DMS53 (cell line): ENCODE measurements at regions not wholly inside any gene's neighbourhood (a gene's known extent, or its start where the extent isn't known, plus 50 kb on each side); places are given as distances from the start of the nearest gene placed in this dataset.
A peak's percentile ranks its signal among the peaks of the same experiment; 100 is the strongest.
"Not testable (repeated sequence)": the region's sequence is repeated elsewhere in the genome, so short reads cannot be mapped to it uniquely, and the experiment has no call there.

Source experiments
- DNase-seq: peaks from one replicate; lab custom pipeline; 2025; lab: John Stamatoyannopoulos, UW

DNA sequence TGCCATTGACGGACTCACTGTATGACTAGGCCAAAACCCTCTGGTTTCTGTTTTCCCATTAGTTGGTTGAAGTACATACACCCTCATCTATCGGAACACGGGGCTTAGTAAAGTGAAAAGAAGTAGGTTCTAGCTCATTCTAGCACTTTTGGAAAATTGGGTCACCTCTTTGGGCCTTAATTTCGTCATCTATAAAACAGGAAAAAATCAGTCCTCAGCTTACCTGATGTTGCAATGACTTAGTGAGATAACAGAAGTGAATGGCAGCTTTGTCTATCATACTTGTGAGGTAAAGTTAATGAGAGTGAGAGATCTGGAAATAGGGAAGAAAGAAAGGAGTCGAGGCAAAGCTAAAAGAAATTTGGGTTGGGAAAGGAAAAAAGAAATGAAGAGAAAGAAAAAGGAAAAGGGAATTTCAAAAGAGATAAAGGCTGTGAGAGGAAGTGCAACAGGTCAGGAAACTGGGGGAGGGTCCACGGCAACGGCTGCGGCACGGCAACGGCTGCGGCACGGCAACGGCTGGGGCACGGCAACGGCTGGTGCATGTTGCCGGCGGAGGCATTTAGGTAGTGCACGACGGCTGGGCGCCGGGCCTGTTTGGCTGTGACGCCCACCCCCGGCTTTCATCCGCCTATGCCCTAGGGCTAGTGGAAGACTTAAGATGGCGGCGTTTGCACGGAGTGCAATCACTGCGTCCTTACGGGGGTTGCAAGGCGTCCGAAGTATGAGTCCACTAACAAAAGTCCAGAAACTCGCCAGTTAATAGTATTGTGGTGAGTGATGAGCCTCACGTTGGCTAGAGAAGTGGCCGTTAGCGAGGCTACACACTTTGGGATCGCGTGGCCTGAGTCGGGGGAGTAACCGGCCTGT is 91.4 kb upstream of the XIST start:
- DNase-seq, result peak; percentile 95

DNA sequence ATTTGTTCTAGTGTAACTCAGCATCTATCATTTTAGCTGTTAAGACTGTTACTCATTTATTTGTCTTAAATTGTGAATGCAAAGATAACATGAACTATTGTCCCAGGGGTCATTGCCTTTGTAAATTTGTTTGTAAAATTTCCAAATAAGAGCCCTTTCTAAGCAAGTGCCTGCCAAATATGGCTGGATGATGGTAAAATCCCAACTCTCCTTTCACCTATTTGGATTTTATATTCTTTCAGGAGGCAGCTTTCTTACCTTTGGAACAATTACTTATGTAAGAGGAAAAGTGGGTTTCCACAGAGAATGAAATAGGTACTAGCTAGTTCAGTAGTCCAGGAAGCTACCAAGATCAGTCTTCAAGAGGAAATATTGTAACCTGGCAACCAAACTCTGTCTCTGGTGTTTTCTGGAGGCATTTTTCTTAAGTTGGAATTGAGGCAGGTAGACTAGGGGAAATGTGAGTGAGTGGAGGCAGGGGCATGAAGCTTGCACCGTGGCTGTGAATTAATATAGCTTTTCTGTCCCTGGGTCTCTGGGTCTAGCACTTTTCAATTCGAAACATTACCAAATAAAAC is 88.5 kb upstream of the XIST start:
- peak; percentile 6 for DNase-seq

DNA sequence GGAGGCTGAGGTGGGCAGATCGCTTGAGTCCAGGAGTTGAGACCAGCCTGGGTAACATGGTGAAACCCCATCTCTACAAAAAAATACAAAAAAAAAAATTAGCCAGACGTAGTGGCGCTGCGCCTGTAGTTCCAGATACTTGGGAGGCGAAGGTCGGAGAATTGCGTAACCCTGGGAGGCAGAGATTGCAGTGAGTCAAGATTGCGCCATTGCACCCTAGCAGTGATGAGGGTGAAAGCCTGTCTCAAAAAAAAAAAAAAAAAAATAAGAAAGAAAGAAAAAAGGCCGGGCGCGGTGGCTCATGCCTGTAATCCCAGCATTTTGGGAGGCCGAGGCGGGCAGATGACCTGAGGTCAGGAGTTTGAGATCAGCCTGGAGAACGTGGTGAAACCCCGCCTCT is 85.3 kb upstream of the XIST start:
- not testable (repeated sequence) for DNase-seq

DNA sequence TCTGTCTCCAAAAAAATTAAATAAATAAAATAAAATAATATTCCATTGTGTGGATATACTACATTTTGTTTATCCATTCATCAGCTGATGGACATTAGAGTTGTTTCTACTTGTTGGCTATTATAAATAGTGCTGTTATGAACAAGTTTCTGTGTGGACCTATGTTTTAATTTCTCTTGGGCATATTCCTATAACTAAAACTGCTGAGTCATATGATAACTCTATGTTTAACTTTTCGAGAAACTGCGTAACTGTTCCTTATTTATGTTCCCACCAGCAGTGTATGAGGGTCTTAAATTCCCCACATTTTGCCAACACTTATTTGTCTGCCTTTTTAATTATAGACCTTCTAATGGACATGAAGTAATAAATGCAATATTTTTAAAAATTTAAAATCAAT is 80.0 kb upstream of the XIST start:
- no peak for DNase-seq

DNA sequence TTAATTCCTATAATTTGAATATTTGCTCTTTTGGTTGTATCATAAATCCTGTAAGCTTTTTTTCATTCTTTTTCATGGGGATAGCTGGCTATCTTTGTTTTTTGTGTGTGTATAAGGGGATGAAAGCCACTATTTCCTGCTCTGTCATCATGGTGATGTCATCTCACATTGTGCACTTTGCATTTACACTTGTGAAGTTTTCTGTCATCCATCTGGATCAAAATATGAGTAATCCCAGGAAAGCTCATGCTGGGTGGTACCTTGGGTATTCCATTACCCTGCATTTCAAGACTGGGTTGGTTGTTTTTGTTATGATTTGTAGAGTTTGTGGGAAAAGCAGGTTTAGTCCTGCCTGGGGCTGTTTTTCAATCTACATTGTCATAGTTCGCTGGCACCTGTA is 77.8 kb upstream of the XIST start:
- DNase-seq, result peak; percentile 43

DNA sequence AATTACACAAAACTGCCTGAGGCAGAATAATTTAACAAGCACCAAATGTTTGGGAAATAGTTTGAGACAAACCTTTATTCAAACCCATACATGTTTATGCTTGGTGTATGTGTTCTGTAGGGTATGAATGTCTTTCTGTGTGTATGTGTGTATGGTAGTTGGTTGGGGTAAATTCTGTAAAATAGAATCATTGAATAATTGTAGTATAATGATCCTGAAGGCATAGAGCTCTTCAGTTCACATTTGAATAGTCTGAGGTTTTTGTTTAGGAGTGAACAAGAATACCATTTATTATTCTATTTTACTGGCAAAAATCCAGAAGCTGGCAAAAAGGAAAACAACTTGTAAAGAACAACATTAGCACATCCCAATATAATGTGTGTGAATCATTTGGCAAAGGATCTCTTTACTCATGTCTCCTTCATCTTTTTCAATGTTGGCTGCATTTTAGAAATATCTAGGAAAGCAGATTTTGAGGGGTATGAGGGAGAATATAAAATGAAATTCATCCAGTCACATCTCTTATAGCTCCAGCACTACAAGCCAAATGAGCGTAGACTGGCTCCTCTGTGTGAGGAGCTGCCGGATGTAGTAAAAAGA is 70.4 kb upstream of the XIST start:
- no peak for DNase-seq

DNA sequence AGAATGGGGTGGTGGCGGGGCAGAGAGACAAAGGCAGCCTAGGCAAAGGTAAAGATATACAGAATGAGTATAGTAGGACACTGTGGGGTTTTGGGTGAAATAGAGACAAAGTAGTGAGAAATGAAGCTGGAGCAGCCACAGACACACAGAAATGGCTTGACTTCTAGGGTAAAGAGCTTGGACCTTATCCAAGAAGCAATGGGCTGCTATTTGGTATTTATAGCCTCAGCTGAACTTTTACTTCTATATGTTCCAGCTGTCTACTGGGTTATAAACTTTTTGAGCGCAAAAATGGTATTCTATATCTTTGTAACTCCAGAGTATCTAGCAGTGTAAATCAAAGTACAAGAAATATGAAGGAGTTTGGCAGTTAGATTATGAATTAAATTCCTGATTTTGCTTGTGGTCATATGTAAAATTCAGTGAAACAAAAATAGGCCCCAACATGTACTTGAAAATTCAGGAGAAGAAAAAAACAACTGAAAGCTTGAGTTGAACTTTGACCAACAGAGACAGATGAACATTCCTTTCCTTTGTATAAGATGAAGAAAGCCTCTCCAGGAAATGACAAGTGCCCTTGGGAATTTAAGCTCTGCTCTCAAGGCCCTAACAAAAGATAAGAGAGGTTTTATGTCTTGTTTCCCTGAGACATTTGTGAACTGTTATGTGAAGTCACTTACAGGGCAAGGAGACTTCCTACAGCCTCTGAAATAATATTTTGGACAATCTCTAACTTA is 64.6 kb upstream of the XIST start:
- DNase-seq, result no peak

DNA sequence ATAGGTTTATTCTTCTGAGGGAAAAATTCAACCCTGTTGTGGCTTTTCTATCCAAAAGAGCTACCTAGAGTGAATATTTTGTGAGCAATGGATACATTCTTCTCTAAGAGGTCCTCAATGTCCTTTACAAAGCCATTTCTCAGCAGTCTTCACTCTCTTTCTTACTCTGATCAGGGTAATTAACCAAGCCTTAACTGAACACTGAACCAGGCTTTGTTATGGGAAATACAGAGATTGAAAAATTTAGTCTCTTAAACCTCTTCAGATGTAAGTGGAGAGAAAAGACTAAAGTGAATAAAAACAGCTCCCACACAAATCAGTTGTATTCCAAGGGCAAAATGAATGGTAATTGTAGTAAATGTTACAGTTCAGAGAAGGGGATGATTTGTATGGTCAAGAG is 64.0 kb upstream of the XIST start:
- DNase-seq, result no peak

DNA sequence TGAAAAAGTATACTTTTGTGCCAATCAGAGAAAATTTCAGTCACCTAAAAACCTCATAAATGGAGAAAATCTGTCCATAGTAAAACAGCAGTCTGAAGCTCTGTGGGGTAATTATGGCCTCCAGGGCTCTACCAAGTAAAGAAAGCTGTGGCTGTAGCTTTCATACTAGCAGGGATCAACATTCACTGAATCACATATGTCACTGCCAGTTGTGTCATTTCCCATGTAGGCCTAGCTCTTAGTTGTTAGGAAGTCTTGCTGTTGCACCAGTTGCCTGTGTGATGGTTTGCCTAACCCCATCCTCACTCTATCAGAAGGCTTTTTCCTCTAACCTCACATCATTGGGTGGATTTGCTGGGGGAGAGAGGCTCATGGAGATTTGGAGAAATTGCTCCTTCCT is 62.3 kb upstream of the XIST start:
- not testable (repeated sequence) for DNase-seq

DNA sequence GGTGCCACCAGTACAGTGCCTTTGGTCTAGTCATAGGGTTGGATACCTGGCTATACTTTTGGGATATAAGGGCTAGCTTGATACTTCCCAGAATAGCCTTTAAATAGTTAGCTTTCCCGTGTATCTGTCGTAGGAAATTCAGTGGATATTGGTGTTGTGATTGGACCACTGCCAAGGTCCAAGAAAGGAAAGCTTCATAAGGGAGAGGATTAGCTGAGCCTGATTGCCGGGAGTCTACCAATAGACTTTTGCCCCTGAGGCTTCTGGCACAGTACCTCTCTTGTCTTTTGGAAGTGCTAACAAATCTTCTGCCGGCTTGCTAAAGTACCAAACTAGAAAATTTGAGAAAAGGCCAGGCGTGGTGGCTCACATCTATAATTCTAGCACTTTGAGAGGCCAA is 61.1 kb upstream of the XIST start:
- DNase-seq, result no peak

DNA sequence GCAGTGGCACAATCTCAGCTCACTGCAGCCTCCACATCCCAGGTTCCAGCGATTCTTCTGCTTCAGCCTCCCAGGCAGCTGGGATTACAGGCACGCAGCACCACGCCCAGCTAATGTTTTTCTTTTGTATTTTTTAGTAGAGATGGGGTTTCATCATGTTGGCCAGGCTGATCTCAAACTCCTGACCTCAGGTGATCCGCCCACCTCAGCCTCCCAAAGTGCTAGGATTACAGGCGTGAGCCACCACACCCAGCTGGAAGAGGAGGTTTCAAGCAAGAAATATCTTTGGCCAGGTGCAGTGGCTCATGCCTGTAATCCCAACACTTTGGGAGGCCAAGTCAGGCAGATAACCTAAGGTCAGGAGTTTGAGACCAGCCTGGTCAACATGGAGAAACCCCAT is 59.4 kb upstream of the XIST start:
- DNase-seq, result not testable (repeated sequence)

DNA sequence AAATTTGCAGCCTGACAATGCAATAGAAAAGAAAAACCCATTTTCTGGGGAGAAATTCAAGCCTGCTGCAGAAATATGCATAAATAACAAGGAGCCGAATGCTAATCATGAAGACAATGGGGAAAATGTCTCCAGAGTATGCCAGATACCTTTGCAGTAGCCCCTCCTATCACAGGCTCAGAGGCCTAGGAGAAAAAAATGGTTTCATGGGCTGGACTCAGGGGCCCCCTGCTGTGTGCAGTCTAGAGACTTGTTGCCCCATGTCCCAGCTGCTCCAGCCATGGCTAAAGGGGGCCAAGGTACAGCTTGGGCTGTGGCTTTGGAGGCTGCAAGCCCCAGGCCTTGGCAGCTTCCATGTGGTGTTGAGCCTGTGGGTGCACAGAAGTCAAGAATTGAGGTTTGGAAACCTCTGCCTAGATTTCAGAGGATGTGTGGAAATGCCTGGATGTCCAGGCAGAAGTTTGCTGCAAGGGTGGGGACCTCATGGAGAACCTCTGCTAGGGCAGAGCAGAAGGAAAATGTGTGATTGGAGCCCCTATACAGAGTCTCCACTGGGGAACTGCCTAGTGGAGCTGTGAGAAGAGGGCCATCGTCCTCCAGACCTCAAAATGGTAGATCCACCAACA is 53.3 kb upstream of the XIST start:
- not testable (repeated sequence) for DNase-seq

DNA sequence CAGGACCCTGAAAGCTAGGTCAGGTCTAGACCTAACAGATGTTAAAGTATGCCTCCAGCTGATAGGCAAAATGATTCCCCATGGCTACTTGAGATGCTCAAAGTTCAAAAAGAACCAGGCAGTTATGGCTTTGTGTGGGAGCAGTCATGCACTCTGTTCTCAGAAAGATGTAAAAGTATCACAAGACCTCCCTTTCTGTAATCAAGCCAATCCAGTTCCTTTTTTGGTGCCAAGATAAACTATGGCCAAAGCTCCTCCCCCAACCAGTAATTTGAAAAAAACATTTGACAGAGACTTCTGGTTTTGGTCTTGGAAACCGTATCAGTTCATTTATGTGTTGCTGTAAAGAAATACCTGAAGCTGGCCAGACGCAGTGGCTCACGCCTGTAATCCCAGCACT is 51.4 kb upstream of the XIST start:
- no peak for DNase-seq
